H9 (cell line): ENCODE measurements at regions not wholly inside any gene's neighbourhood (a gene's known extent, or its start where the extent isn't known, plus 50 kb on each side); places are given as distances from the start of the nearest gene placed in this dataset.
"Not testable (repeated sequence)": the region's sequence is repeated elsewhere in the genome, so short reads cannot be mapped to it uniquely, and the experiment has no call there.

Experiments used
- DNase-seq: peaks from one replicate; pipeline ENCODE4 v3.0.0-alpha.2; 2017
- H2AFZ ChIP-seq: one replicate; pipeline ENCODE4 v1.6.1; 2013; ENCODE audit warnings: mild to moderate bottlenecking, low read length, control low read depth, moderate library complexity
- H2AK5ac ChIP-seq: 2 replicates; pipeline ENCODE4 v1.6.1; 2013; ENCODE audit warnings: low read length, control low read depth, mixed read lengths; ENCODE audit not compliant: insufficient read length
- H2BK120ac ChIP-seq: one replicate; pipeline ENCODE4 v1.6.1; 2013; ENCODE audit warnings: low read depth, mild to moderate bottlenecking, low read length, control low read depth, inconsistent platforms; ENCODE audit not compliant: poor library complexity, severe bottlenecking
- H2BK12ac ChIP-seq: 2 replicates; pipeline ENCODE4 v1.6.1; 2013; ENCODE audit warnings: low read length, control low read depth, mixed read lengths, low read depth; ENCODE audit not compliant: insufficient read length
- H2BK15ac ChIP-seq: 2 replicates; pipeline ENCODE4 v1.6.1; 2013; ENCODE audit warnings: low read depth, low read length, control low read depth
- H2BK20ac ChIP-seq: one replicate; pipeline ENCODE4 v1.6.1; 2013; ENCODE audit warnings: low read depth, mild to moderate bottlenecking, low read length, control low read depth, inconsistent platforms; ENCODE audit not compliant: poor library complexity, severe bottlenecking
- H2BK5ac ChIP-seq: 2 replicates; pipeline ENCODE4 v1.6.1; 2013; ENCODE audit warnings: low read length, control low read depth, mixed read lengths; ENCODE audit not compliant: insufficient read length
- H3K14ac ChIP-seq: 2 replicates; pipeline ENCODE4 v1.6.1; 2013; ENCODE audit warnings: low read length, control low read depth; ENCODE audit not compliant: insufficient read depth
- H3K18ac ChIP-seq: 2 replicates; pipeline ENCODE4 v1.6.1; 2013; ENCODE audit warnings: low read depth, mild to moderate bottlenecking, mixed read lengths, low read length, control low read depth; ENCODE audit not compliant: insufficient read length
- H3K23ac ChIP-seq: 2 replicates; pipeline ENCODE4 v1.6.1; 2013; ENCODE audit warnings: low read length, control low read depth, mixed read lengths, low read depth; ENCODE audit not compliant: insufficient read length
- H3K23me2 ChIP-seq: 2 replicates; pipeline ENCODE4 v1.6.1; 2013; ENCODE audit warnings: low read depth, mild to moderate bottlenecking, mixed read lengths, low read length, control low read depth; ENCODE audit not compliant: insufficient read length, poor library complexity, severe bottlenecking
- H3K27ac ChIP-seq: 2 replicates; pipeline ENCODE4 v1.5.1; 2013; ENCODE audit warnings: low read length, control low read depth, mixed read lengths, low read depth; ENCODE audit not compliant: insufficient read length
- H3K27me3 ChIP-seq: 2 replicates; pipeline ENCODE4 v1.6.1; 2013; ENCODE audit warnings: low read length, control low read depth, inconsistent platforms; ENCODE audit not compliant: insufficient read depth
- H3K4ac ChIP-seq: 2 replicates; pipeline ENCODE4 v1.6.1; 2013; ENCODE audit warnings: low read depth, mild to moderate bottlenecking, control low read depth, inconsistent platforms, low read length, moderate library complexity
- H3K4me1 ChIP-seq: 2 replicates; pipeline ENCODE4 v1.6.1; 2013; ENCODE audit warnings: low read length, control low read depth, inconsistent platforms; ENCODE audit not compliant: insufficient read depth
- H3K4me2 ChIP-seq: 2 replicates; pipeline ENCODE4 v1.6.1; 2013; ENCODE audit warnings: low read length, control low read depth, mixed read lengths; ENCODE audit not compliant: insufficient read length, insufficient read depth
- H3K56ac ChIP-seq: 2 replicates; pipeline ENCODE4 v1.6.1; 2013; ENCODE audit warnings: low read depth, mild to moderate bottlenecking, mixed read lengths, low read length, control low read depth; ENCODE audit not compliant: insufficient read length
- H3K79me1 ChIP-seq: 2 replicates; pipeline ENCODE4 v1.6.1; 2013; ENCODE audit warnings: low read depth, mild to moderate bottlenecking, moderate library complexity, low read length, control low read depth, inconsistent platforms; ENCODE audit not compliant: insufficient read depth, poor library complexity, severe bottlenecking
- H3K79me2 ChIP-seq: 2 replicates; pipeline ENCODE4 v1.6.1; 2013; ENCODE audit warnings: low read length, control low read depth, inconsistent platforms; ENCODE audit not compliant: insufficient read depth
- H3K9ac ChIP-seq: 2 replicates; pipeline ENCODE4 v1.6.1; 2013; ENCODE audit warnings: low read length, control low read depth, mixed read lengths; ENCODE audit not compliant: insufficient read length; ENCODE audit errors: extremely low read depth
- H3K9me3 ChIP-seq: one replicate; pipeline ENCODE4 v1.6.1; 2013; ENCODE audit warnings: low read depth, low read length, inconsistent platforms; ENCODE audit not compliant: control insufficient read depth
- H3T11ph ChIP-seq: one replicate; pipeline ENCODE4 v1.6.1; 2013; ENCODE audit warnings: mild to moderate bottlenecking, low read length, control low read depth, inconsistent platforms
- H4K20me1 ChIP-seq: one replicate; pipeline ENCODE4 v1.6.1; 2013; ENCODE audit not compliant: control insufficient read depth, insufficient read length, insufficient read depth
- H4K5ac ChIP-seq: 2 replicates; pipeline ENCODE4 v1.6.1; 2013; ENCODE audit warnings: low read depth, mild to moderate bottlenecking, mixed read lengths, low read length, control low read depth; ENCODE audit not compliant: insufficient read length
- H4K8ac ChIP-seq: replicated peaks from 2 replicates; pipeline ENCODE4 v1.6.1; 2013; ENCODE audit warnings: low read length, control low read depth, mixed read lengths, low read depth; ENCODE audit not compliant: insufficient read length
- H4K91ac ChIP-seq: 2 replicates; pipeline ENCODE4 v1.6.1; 2013; ENCODE audit warnings: low read depth, mild to moderate bottlenecking, moderate library complexity, mixed read lengths, low read length, control low read depth; ENCODE audit not compliant: insufficient read length
- H3K27ac Mint-ChIP-seq, 3 experiments: 2 replicates in 2 of 3; 3 replicates in 1 of 3; pipeline ENCODE4 v1.8.0; 2020 to 2021; ENCODE audit warnings: mixed read lengths in 3 of 3, mild to moderate bottlenecking in 1 of 3, moderate library complexity in 1 of 3
- H3K27me3 Mint-ChIP-seq: 2 replicates; pipeline ENCODE4 v1.8.0; 2021; ENCODE audit warnings: low read depth, mild to moderate bottlenecking, moderate library complexity, mixed read lengths
- H3K36me3 Mint-ChIP-seq, 3 experiments: 2 replicates in 2 of 3; 3 replicates in 1 of 3; pipeline ENCODE4 v1.8.0; 2020 to 2021; ENCODE audit warnings: low read depth in 3 of 3, mixed read lengths in 3 of 3; ENCODE audit not compliant: insufficient read depth in 1 of 3
- H3K4me1 Mint-ChIP-seq, 2 experiments: 2 replicates each; pipeline ENCODE4 v1.8.0; 2020; ENCODE audit warnings: mixed read lengths in 2 of 2
- H3K4me3 Mint-ChIP-seq, 2 experiments: 2 replicates in 1 of 2; 3 replicates in 1 of 2; pipeline ENCODE4 v1.8.0; 2020 to 2021; ENCODE audit warnings: mild to moderate bottlenecking in 2 of 2, mixed read lengths in 2 of 2, moderate library complexity in 1 of 2
- H3K9me3 Mint-ChIP-seq, 2 experiments: 2 replicates in 1 of 2; 3 replicates in 1 of 2; pipeline ENCODE4 v1.8.0; 2020; ENCODE audit warnings: mild to moderate bottlenecking in 2 of 2, mixed read lengths in 2 of 2, moderate library complexity in 1 of 2
- WGBS: extraction: QIAGEN DNeasy Blood & Tissue Kit; methylation state at CpG from one replicate; pipeline ENCODE4 v1.1.7; 2013; ENCODE audit warnings: missing lambda C conversion rate, low lambda C conversion rate, mixed read lengths; ENCODE audit not compliant: insufficient read length; ENCODE audit errors: extremely low coverage; 5-methylcytosine and 5-hydroxymethylcytosine counted together

DNA sequence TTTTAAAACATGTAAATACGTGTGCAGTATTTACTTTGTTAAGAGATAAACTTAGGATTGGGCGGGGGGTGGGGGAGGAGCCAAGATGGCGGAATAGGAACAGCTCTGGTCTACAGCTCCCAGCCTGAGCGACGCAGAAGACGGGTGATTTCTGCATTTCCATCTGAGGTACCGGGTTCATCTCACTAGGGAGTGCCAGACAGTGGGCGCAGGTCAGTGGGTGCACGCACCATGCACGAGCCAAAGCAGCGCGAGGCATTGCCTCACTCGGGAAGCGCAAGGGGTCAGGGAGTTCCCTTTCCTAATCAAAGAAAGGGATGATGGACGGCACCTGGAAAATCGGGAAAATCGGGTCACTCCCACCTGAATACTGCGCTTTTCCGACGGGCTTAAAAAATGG lies 81.8 kb upstream of the NXPH1 start:
- H3K27ac ChIP-seq, H3K23ac ChIP-seq, H3K4me3 Mint-ChIP-seq, H4K91ac ChIP-seq, H2BK15ac ChIP-seq, H2AK5ac ChIP-seq, H4K20me1 ChIP-seq, H3K4me2 ChIP-seq, H3K56ac ChIP-seq, H3K14ac ChIP-seq, H2AFZ ChIP-seq, H3K79me1 ChIP-seq, H3K9me3 ChIP-seq, H2BK12ac ChIP-seq, H2BK20ac ChIP-seq, H3K23me2 ChIP-seq, H3K4me1 ChIP-seq, H2BK5ac ChIP-seq, H3T11ph ChIP-seq, H3K18ac ChIP-seq, H4K5ac ChIP-seq, H3K4ac ChIP-seq, DNase-seq, H3K27me3 ChIP-seq, H3K27me3 Mint-ChIP-seq, H3K4me1 Mint-ChIP-seq, H2BK120ac ChIP-seq, H3K79me2 ChIP-seq, H4K8ac ChIP-seq, H3K9ac ChIP-seq: not testable (repeated sequence)
- Mint-ChIP-seq H3K36me3 (peaks cover 12 to 36% (median 18%) of the 10 kb centered on the region in 3 experiments), H3K9me3 (peaks cover 13 to 21% of the 10 kb centered on the region in 2 experiments), H3K27ac (0 out of 7 replicates have a peak overlapping the region, but pooled peaks of 2 of the 3 experiments have one; percentile 53 to 58)
- WGBS = no CpG with 5 or more reads among the region's 20 CpGs
